ENCODE measurements at regions not wholly inside any gene's neighbourhood (a gene's known extent, or its start where the extent isn't known, plus 50 kb on each side); places are given as distances from the start of the nearest gene placed in this dataset.

GRCh38 chr3:81426826-81427577, 334.4 kb downstream of the GBE1 start:
- TF ChIP-seq, protein P1, sequence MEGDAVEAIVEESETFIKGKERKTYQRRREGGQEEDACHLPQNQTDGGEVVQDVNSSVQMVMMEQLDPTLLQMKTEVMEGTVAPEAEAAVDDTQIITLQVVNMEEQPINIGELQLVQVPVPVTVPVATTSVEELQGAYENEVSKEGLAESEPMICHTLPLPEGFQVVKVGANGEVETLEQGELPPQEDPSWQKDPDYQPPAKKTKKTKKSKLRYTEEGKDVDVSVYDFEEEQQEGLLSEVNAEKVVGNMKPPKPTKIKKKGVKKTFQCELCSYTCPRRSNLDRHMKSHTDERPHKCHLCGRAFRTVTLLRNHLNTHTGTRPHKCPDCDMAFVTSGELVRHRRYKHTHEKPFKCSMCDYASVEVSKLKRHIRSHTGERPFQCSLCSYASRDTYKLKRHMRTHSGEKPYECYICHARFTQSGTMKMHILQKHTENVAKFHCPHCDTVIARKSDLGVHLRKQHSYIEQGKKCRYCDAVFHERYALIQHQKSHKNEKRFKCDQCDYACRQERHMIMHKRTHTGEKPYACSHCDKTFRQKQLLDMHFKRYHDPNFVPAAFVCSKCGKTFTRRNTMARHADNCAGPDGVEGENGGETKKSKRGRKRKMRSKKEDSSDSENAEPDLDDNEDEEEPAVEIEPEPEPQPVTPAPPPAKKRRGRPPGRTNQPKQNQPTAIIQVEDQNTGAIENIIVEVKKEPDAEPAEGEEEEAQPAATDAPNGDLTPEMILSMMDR (IDR thresholded peaks at IDR 0.05): no peak
- no peak for TF ChIP-seq POLR2A (IDR thresholded peaks at IDR 0.05)
